ENCODE measurements at regions not wholly inside any gene's neighbourhood (a gene's known extent, or its start where the extent isn't known, plus 50 kb on each side); places are given as distances from the start of the nearest gene placed in this dataset.

GRCh38 chr6:140538926-140539325, 1164.5 kb upstream of the CITED2 start:
- no peak for TF ChIP-seq CREBBP (IDR thresholded peaks at IDR 0.05; ENCODE audit: low read depth, low read length)
- TF ChIP-seq FOXK2 (conservative IDR thresholded peaks at IDR 0.05 in 1 of 2, IDR thresholded peaks at IDR 0.05 in 1 of 2; ENCODE audit: low read depth in 2 of 2) = no peak
- no peak for TF ChIP-seq CEBPG (CRISPR knock-in tag; IDR thresholded peaks at IDR 0.05)
- no peak for TF ChIP-seq CEBPG (tag; conservative IDR thresholded peaks at IDR 0.05 in 1 of 2, IDR thresholded peaks at IDR 0.05 in 1 of 2)
- TF ChIP-seq, protein P1, sequence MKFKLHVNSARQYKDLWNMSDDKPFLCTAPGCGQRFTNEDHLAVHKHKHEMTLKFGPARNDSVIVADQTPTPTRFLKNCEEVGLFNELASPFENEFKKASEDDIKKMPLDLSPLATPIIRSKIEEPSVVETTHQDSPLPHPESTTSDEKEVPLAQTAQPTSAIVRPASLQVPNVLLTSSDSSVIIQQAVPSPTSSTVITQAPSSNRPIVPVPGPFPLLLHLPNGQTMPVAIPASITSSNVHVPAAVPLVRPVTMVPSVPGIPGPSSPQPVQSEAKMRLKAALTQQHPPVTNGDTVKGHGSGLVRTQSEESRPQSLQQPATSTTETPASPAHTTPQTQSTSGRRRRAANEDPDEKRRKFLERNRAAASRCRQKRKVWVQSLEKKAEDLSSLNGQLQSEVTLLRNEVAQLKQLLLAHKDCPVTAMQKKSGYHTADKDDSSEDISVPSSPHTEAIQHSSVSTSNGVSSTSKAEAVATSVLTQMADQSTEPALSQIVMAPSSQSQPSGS (CRISPR knock-in tag; IDR thresholded peaks at IDR 0.05) = no peak
- TF ChIP-seq SP1 (CRISPR knock-in tag; IDR thresholded peaks at IDR 0.05) = no peak
- TF ChIP-seq RFX5 (IDR thresholded peaks at IDR 0.05; ENCODE audit: low read depth, low read length) = no peak
- TF ChIP-seq DMBX1 (CRISPR knock-in tag; IDR thresholded peaks at IDR 0.05; ENCODE audit: borderline replicate concordance) = no peak
- no peak for TF ChIP-seq RERE (CRISPR knock-in tag; IDR thresholded peaks at IDR 0.05; ENCODE audit: borderline replicate concordance)
- TF ChIP-seq SNIP1 (IDR thresholded peaks at IDR 0.05; ENCODE audit: low read depth) = no peak

Data from K562 (cell line).